Suprapubic skin (tissue), 4 donors: ENCODE measurements at regions not wholly inside any gene's neighbourhood (a gene's known extent, or its start where the extent isn't known, plus 50 kb on each side); places are given as distances from the start of the nearest gene placed in this dataset.

Experiments
- DNase-seq, 2 donors: peaks; one replicate each; pipeline ENCODE4 v3.0.0-alpha.2; 2019; ENCODE audit warnings: low spot score in 2 of 2
- H3K27ac ChIP-seq: fragments of 200-600 bp; sonication (generic); one replicate; pipeline ENCODE4 v1.5.1; 2019
- H3K27me3 ChIP-seq: fragments of 200-600 bp; sonication (generic); one replicate; pipeline ENCODE4 v1.5.1; 2019
- H3K36me3 ChIP-seq: fragments of 200-600 bp; sonication (generic); one replicate; pipeline ENCODE4 v1.5.1; 2019
- H3K4me1 ChIP-seq: fragments of 200-600 bp; sonication (generic); one replicate; pipeline ENCODE4 v1.5.1; 2019
- H3K4me3 ChIP-seq: fragments of 200-600 bp; sonication (generic); one replicate; pipeline ENCODE4 v1.5.1; 2019; ENCODE audit warnings: mild to moderate bottlenecking
- H3K9me3 ChIP-seq: fragments of 200-600 bp; sonication (generic); one replicate; pipeline ENCODE4 v1.5.1; 2019
- EP300 ChIP-seq: sonication (generic); formaldehyde crosslinking; IDR thresholded peaks from one replicate; pipeline ENCODE4 v1.6.1; 2017; ENCODE audit warnings: antibody characterized with exemption
- POLR2A ChIP-seq, 2 donors: fragments of 450-650 bp; IDR thresholded peaks; one replicate each; pipeline ENCODE4 v1.6.1; 2017; ENCODE audit warnings: antibody characterized with exemption in 2 of 2, mild to moderate bottlenecking in 2 of 2, moderate library complexity in 2 of 2
- POLR2AphosphoS5 ChIP-seq, 3 donors: sonication (generic); formaldehyde crosslinking; IDR thresholded peaks; one replicate each; pipeline ENCODE4 v1.6.1; 2017; ENCODE audit warnings: antibody characterized with exemption in 3 of 3
- WGBS: methylation state at CpG from one replicate; pipeline ENCODE4 v1.1.5; 2018; 5-methylcytosine and 5-hydroxymethylcytosine counted together
- TF ChIP-seq, protein P1 (sequence below), 2 donors: fragments of 200-600 bp in 1 of 2; fragments of 450-650 bp in 1 of 2; sonication (generic) in 1 of 2; IDR thresholded peaks; one replicate each; pipeline ENCODE4 v1.5.1; 2016 to 2019; ENCODE audit warnings: antibody characterized with exemption in 2 of 2, mild to moderate bottlenecking in 1 of 2, moderate library complexity in 1 of 2

DNA sequence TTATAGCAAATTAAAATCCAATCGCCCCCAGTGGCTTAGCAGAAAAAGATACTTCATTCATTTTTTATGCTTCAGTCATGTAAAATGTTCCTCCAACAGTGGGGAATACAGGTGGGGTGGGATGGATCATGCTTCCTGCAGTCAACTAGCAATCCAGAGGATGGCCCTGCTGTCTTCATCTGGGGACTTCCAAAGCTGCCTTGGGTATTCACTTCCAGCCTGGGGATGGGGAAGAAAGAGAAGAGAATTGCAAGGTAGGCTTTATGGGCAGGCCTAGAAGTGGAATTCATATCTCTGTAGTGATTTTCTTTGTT, 354.8 kb upstream of the SLCO3A1 start:
- Histone ChIP-seq H3K27me3 (no peaks in the 10 kb centered on the region), H3K36me3 (no peaks in the 10 kb centered on the region), H3K4me1 (no peaks in the 10 kb centered on the region), H3K4me3 (no peak overlapping the region), H3K27ac (no peak overlapping the region), H3K9me3 (no peaks in the 10 kb centered on the region)
- WGBS, result 88% methylated on average over 1 of the region's 1 CpG
- TF ChIP-seq POLR2AphosphoS5 (IDR thresholded peaks at IDR 0.05), result no peak
- no peak for TF ChIP-seq EP300
- TF ChIP-seq, protein P1, sequence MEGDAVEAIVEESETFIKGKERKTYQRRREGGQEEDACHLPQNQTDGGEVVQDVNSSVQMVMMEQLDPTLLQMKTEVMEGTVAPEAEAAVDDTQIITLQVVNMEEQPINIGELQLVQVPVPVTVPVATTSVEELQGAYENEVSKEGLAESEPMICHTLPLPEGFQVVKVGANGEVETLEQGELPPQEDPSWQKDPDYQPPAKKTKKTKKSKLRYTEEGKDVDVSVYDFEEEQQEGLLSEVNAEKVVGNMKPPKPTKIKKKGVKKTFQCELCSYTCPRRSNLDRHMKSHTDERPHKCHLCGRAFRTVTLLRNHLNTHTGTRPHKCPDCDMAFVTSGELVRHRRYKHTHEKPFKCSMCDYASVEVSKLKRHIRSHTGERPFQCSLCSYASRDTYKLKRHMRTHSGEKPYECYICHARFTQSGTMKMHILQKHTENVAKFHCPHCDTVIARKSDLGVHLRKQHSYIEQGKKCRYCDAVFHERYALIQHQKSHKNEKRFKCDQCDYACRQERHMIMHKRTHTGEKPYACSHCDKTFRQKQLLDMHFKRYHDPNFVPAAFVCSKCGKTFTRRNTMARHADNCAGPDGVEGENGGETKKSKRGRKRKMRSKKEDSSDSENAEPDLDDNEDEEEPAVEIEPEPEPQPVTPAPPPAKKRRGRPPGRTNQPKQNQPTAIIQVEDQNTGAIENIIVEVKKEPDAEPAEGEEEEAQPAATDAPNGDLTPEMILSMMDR (IDR thresholded peaks at IDR 0.05), result no peak
- TF ChIP-seq POLR2A (IDR thresholded peaks at IDR 0.05), result no peak
- DNase-seq, result no peak

DNA sequence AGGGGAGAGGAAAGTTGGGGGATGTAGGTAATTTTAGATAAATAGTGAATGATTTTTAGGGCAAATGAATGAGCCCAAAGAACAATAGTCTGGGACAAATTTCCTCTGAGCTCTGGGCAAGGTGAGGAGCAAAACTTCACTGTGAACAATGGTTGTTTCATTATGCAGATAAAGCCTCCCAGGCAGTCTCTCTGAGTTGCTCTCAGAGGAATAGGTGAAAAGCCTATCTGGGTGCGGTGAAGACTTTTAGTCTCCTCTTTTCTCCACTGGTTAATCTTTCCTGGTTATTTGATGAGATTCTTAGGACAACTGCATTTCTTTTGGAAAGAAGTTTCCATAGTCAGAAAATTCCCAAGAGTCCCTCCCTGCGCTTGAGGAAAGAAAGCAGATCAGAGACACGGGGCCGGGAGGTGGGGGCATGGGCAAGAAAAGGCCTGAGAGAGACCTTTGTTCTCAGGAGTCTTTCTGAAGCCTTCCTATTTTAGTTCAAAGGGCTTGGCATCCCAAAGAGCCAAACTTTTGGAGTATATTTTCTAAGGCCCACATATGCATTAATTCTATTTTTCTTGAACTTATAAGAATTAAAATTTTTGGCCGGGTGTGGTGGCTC, 353.6 kb upstream of the SLCO3A1 start:
- Histone ChIP-seq H3K9me3 (no peaks in the 10 kb centered on the region), H3K4me1 (no peaks in the 10 kb centered on the region), H3K36me3 (no peaks in the 10 kb centered on the region), H3K27me3 (no peaks in the 10 kb centered on the region), H3K4me3 (no peak overlapping the region), H3K27ac (no peak overlapping the region)
- WGBS, result 83% methylated on average over 5 of the region's 5 CpGs
- TF ChIP-seq, protein P1 (IDR thresholded peaks at IDR 0.05), result no peak
- TF ChIP-seq POLR2AphosphoS5 (IDR thresholded peaks at IDR 0.05) (no peak), POLR2A (IDR thresholded peaks at IDR 0.05) (no peak), EP300 (no peak)
- DNase-seq, result no peak

DNA sequence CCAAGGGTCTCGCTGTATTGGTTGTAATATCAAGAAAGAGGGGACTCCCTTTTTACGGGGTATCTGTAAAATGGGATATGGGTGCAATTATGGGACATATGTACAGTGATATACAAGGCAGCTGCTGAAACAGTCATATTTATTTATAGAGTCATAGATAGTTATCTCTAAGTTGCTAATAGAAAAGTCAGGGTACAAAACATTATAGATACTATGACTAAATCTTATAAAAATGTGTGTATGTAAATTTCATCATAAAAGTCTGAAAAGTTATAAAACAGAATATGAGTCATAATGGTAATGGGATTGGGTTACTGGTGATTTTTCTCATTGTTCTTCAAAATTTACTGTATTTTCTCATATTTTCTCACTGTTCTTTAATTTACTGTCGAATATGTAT, 344.9 kb upstream of the SLCO3A1 start:
- Histone ChIP-seq H3K27ac (no peak overlapping the region), H3K4me3 (no peak overlapping the region), H3K4me1 (no peaks in the 10 kb centered on the region), H3K9me3 (no peaks in the 10 kb centered on the region), H3K36me3 (no peaks in the 10 kb centered on the region), H3K27me3 (no peaks in the 10 kb centered on the region)
- DNase-seq, result no peak
- WGBS, result 80% methylated on average over 3 of the region's 3 CpGs
- TF ChIP-seq POLR2AphosphoS5 (IDR thresholded peaks at IDR 0.05), result no peak
- TF ChIP-seq, protein P1 (IDR thresholded peaks at IDR 0.05), result no peak
- no peak for TF ChIP-seq POLR2A (IDR thresholded peaks at IDR 0.05)
- no peak for TF ChIP-seq EP300

DNA sequence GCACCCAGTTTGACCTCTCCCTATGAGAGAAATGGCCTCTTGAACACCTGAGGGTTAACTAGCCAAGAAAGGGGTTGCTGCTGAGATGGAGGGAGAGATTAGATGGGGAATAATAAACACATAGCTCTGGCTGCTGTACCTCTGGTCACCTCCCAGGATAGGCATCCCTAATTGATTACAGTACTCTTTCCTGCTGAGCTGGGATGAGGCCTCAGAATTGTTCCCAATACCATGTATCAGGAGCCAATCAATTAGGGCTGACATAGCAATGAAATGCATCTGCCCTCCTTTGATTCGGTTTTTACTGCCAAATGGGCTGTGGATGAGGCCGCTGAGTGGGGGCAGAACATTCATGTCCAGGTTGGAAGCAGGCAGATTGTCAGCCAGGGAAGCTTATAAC, 339.4 kb upstream of the SLCO3A1 start:
- WGBS, result 95% methylated on average over 2 of the region's 2 CpGs
- Histone ChIP-seq H3K27me3 (no peaks in the 10 kb centered on the region), H3K36me3 (no peaks in the 10 kb centered on the region), H3K9me3 (no peaks in the 10 kb centered on the region), H3K4me1 (peaks cover 5% of the 10 kb centered on the region), H3K27ac (no peak overlapping the region), H3K4me3 (no peak overlapping the region)
- no peak for DNase-seq
- TF ChIP-seq POLR2A (IDR thresholded peaks at IDR 0.05) (no peak), EP300 (no peak), POLR2AphosphoS5 (IDR thresholded peaks at IDR 0.05) (no peak)
- TF ChIP-seq, protein P1 (IDR thresholded peaks at IDR 0.05), result no peak

DNA sequence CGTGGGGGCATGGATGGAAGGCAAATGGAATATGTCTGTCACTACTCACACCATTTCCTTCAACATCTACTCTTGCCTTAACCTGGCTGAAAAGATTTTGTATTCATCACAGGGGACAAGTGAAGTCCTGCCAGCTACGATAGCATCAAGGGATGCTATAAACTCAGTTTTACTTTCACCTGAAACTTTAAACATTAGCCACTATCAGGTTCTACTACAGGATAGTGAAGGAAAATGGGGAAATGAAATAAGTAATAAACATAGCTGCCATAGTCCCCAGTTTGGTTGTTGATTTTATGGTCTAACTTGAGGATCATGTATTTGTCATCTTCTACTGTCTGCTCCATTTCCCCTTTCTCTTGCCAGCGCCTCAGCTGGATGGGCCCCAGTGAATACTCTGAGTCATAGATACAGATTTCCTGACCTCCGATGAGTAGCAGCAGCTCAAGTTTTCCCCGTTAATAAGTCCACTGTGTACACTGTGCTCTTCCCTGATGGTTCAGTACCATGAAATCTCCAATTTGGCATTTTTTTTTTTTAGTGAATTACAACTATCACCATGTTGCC, 338.2 kb upstream of the SLCO3A1 start:
- H3K27ac ChIP-seq, result no peak overlapping the region
- WGBS, result 42% methylated on average over 5 of the region's 5 CpGs
- TF ChIP-seq EP300 (no peak), POLR2AphosphoS5 (IDR thresholded peaks at IDR 0.05) (no peak), POLR2A (IDR thresholded peaks at IDR 0.05) (no peak)
- TF ChIP-seq, protein P1 (IDR thresholded peaks at IDR 0.05), result no peak

More for the DNA sequence above, 338.2 kb upstream of the SLCO3A1 start:
- Histone ChIP-seq H3K36me3 (no peaks in the 10 kb centered on the region), H3K4me3 (no peak overlapping the region), H3K9me3 (no peaks in the 10 kb centered on the region), H3K27me3 (no peaks in the 10 kb centered on the region), H3K4me1 (peaks cover 5% of the 10 kb centered on the region)
- DNase-seq, result peak in 1 of 2 donors; percentile 65
